Astrocyte (in vitro differentiated cells and primary cell): ENCODE measurements at regions not wholly inside any gene's neighbourhood (a gene's known extent, or its start where the extent isn't known, plus 50 kb on each side); places are given as distances from the start of the nearest gene placed in this dataset.

Source experiments
- DNase-seq: peaks from one replicate; pipeline ENCODE4 v3.0.0-alpha.2; 2010; ENCODE audit warnings: low read depth
- FAIRE-seq: peaks from 2 replicates; lab custom pipeline; 2011; peaks lifted over from hg19 to GRCh38; lab: Jason Lieb, UNC
- H2AFZ ChIP-seq: 2 replicates; pipeline ENCODE4 v1.6.0; 2012; ENCODE audit warnings: low read depth, low read length, inconsistent platforms
- H3K27ac ChIP-seq: 2 replicates; pipeline ENCODE4 v1.5.1; 2011; ENCODE audit warnings: low read depth, low read length, inconsistent platforms
- H3K27me3 ChIP-seq: 2 replicates; pipeline ENCODE4 v1.6.0; 2011; ENCODE audit warnings: low read length, inconsistent platforms; ENCODE audit not compliant: insufficient read depth
- H3K36me3 ChIP-seq: 2 replicates; pipeline ENCODE4 v1.5.1; 2011; ENCODE audit warnings: low read length, inconsistent platforms; ENCODE audit not compliant: insufficient read depth
- H3K4me1 ChIP-seq: 2 replicates; pipeline ENCODE4 v1.5.1; 2011; ENCODE audit warnings: low read length, inconsistent platforms; ENCODE audit not compliant: insufficient read depth
- H3K4me2 ChIP-seq: 2 replicates; pipeline ENCODE4 v1.6.0; 2012; ENCODE audit warnings: low read length, inconsistent platforms
- H3K4me3 ChIP-seq: 2 replicates; pipeline ENCODE4 v1.5.1; 2011; ENCODE audit warnings: low read depth, mild to moderate bottlenecking, low read length, inconsistent platforms; ENCODE audit not compliant: insufficient read depth
- H3K79me2 ChIP-seq: 2 replicates; pipeline ENCODE4 v1.6.0; 2012; ENCODE audit warnings: mild to moderate bottlenecking, low read length, inconsistent platforms; ENCODE audit not compliant: insufficient read depth
- H3K9ac ChIP-seq: 2 replicates; pipeline ENCODE4 v1.6.0; 2012; ENCODE audit warnings: mild to moderate bottlenecking, low read length, inconsistent platforms
- H3K9me3 ChIP-seq: 2 replicates; pipeline ENCODE4 v1.5.1; 2012; ENCODE audit warnings: low read depth, mild to moderate bottlenecking, low read length, inconsistent platforms; ENCODE audit not compliant: insufficient read depth
- H4K20me1 ChIP-seq: 2 replicates; pipeline ENCODE4 v1.6.0; 2012; ENCODE audit warnings: low read length, inconsistent platforms; ENCODE audit not compliant: insufficient read depth
- H3K27ac Mint-ChIP-seq: one replicate; pipeline ENCODE4 v1.8.0; 2021; ENCODE audit warnings: mild to moderate bottlenecking, mixed read lengths; ENCODE audit not compliant: unreplicated experiment
- H3K27me3 Mint-ChIP-seq: one replicate; pipeline ENCODE4 v1.8.0; 2021; ENCODE audit warnings: low read depth, mixed read lengths; ENCODE audit not compliant: unreplicated experiment
- H3K36me3 Mint-ChIP-seq: one replicate; pipeline ENCODE4 v1.8.0; 2021; ENCODE audit warnings: low read depth, mixed read lengths; ENCODE audit not compliant: unreplicated experiment
- H3K4me1 Mint-ChIP-seq: one replicate; pipeline ENCODE4 v1.8.0; 2021; ENCODE audit warnings: low read depth, mixed read lengths; ENCODE audit not compliant: unreplicated experiment
- H3K4me3 Mint-ChIP-seq: one replicate; pipeline ENCODE4 v1.8.0; 2021; ENCODE audit warnings: mild to moderate bottlenecking, moderate library complexity, mixed read lengths; ENCODE audit not compliant: unreplicated experiment
- H3K9me3 Mint-ChIP-seq: one replicate; pipeline ENCODE4 v1.8.0; 2021; ENCODE audit warnings: mild to moderate bottlenecking, mixed read lengths; ENCODE audit not compliant: unreplicated experiment
- EZH2 ChIP-seq: IDR thresholded peaks from 2 replicates; pipeline ENCODE4 v1.6.1; 2012; ENCODE audit warnings: mild to moderate bottlenecking, low read length, inconsistent platforms; ENCODE audit not compliant: insufficient read depth
- TF ChIP-seq, protein P1 (sequence below): IDR thresholded peaks from 2 replicates; pipeline ENCODE4 v1.5.1; 2011; ENCODE audit warnings: low read depth, mild to moderate bottlenecking, inconsistent platforms, low read length, moderate library complexity; ENCODE audit not compliant: insufficient read depth

DNA sequence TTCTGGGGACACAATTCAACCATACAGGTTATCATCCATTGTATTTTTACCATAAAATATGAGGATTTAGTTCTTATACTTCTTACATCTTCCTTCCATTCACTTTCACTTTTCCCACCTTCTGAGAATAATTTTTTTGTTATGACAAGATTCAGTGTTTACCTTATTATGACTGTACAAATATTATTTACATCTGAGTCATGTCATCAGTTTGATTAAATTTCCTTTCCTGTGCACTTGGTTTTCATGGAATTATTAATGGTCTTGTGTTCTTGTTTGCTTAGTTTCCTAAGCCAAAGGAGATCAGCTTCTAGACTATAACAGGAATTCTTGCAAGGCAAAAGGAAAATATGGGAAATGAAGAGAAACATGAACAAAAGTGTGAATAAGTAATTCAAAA lies 366.5 kb downstream of the TMEM38B start:
- H3K27ac ChIP-seq, result no peak overlapping the region
- H3K9ac ChIP-seq, result no peak overlapping the region
- no peak overlapping the region for H3K4me2 ChIP-seq
- H3K27me3 ChIP-seq, result no peaks in the 10 kb centered on the region
- Mint-ChIP-seq H3K4me3 (no peak overlapping the region), H3K27me3 (no peaks in the 10 kb centered on the region), H3K36me3 (no peaks in the 10 kb centered on the region), H3K9me3 (peaks cover 4% of the 10 kb centered on the region), H3K27ac (no peak overlapping the region), H3K4me1 (no peaks in the 10 kb centered on the region)
- no peaks in the 10 kb centered on the region for H3K36me3 ChIP-seq
- H3K4me3 ChIP-seq, result no peak overlapping the region
- FAIRE-seq, result no peak
- H3K9me3 ChIP-seq, result peaks cover 7% of the 10 kb centered on the region
- no peaks in the 10 kb centered on the region for H4K20me1 ChIP-seq
- TF ChIP-seq, protein P1, sequence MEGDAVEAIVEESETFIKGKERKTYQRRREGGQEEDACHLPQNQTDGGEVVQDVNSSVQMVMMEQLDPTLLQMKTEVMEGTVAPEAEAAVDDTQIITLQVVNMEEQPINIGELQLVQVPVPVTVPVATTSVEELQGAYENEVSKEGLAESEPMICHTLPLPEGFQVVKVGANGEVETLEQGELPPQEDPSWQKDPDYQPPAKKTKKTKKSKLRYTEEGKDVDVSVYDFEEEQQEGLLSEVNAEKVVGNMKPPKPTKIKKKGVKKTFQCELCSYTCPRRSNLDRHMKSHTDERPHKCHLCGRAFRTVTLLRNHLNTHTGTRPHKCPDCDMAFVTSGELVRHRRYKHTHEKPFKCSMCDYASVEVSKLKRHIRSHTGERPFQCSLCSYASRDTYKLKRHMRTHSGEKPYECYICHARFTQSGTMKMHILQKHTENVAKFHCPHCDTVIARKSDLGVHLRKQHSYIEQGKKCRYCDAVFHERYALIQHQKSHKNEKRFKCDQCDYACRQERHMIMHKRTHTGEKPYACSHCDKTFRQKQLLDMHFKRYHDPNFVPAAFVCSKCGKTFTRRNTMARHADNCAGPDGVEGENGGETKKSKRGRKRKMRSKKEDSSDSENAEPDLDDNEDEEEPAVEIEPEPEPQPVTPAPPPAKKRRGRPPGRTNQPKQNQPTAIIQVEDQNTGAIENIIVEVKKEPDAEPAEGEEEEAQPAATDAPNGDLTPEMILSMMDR, result no peak
- TF ChIP-seq EZH2, result no peak
- no peak overlapping the region for H2AFZ ChIP-seq
- H3K4me1 ChIP-seq, result no peaks in the 10 kb centered on the region
- H3K79me2 ChIP-seq, result no peaks in the 10 kb centered on the region
- no peak for DNase-seq

DNA sequence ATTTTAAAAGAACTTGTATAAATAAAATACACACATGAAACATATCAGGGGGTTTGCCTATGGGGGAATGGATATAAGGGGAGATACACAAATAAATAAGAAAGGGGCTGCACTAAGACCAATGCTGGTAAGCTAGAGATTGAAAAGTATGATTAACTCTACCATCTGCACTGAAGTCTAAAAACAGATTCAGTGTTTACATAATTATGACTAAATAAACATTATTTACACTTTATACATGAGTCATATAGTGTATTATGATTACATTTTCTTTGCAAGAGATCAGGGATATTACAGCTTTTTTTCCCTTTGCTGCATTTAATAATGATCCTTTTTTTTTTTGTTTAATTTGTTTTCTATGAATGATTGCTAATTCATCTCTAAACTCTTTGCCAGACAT lies 367.9 kb downstream of the TMEM38B start:
- H3K4me1 ChIP-seq, result no peaks in the 10 kb centered on the region
- no peak overlapping the region for H3K4me3 ChIP-seq
- peaks cover 7% of the 10 kb centered on the region for H3K9me3 ChIP-seq
- no peaks in the 10 kb centered on the region for H3K27me3 ChIP-seq
- no peak for DNase-seq
- H3K4me2 ChIP-seq, result no peak overlapping the region
- Mint-ChIP-seq H3K27ac (no peak overlapping the region), H3K4me3 (no peak overlapping the region), H3K9me3 (peaks cover 4% of the 10 kb centered on the region), H3K27me3 (no peaks in the 10 kb centered on the region), H3K4me1 (no peaks in the 10 kb centered on the region), H3K36me3 (no peaks in the 10 kb centered on the region)
- no peak overlapping the region for H2AFZ ChIP-seq
- no peak overlapping the region for H3K27ac ChIP-seq
- H3K36me3 ChIP-seq, result no peaks in the 10 kb centered on the region
- H3K79me2 ChIP-seq, result no peaks in the 10 kb centered on the region
- no peaks in the 10 kb centered on the region for H4K20me1 ChIP-seq
- no peak for FAIRE-seq
- TF ChIP-seq, protein P1, result no peak
- no peak for TF ChIP-seq EZH2
- H3K9ac ChIP-seq, result no peak overlapping the region

DNA sequence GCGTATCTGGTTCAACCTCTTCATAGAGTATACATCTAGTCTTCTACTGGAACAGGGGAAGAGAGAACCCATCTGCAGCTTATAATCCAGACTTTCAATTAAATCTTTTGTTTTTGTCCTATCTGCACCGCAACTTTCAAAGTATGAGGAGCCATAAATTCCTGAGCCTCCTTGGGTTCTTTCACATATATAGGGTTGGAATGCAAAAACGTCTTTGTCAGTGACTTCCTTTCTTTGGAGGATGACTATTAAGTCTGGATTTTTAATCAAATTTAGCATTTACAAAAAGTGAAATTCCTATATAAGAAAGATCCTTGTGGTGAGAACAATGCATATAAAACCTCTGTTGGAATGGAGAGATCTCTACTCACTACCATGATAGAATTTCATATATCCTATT lies 370.8 kb downstream of the TMEM38B start:
- H3K4me1 Mint-ChIP-seq, result peaks cover 9% of the 10 kb centered on the region
- no peak for FAIRE-seq

More for the DNA sequence above, 370.8 kb downstream of the TMEM38B start:
- no peak overlapping the region for H2AFZ ChIP-seq
- Mint-ChIP-seq H3K27me3 (no peaks in the 10 kb centered on the region), H3K9me3 (peaks cover under 1% of the 10 kb centered on the region), H3K4me3 (no peak overlapping the region), H3K27ac (no peak overlapping the region), H3K36me3 (peaks cover 3% of the 10 kb centered on the region)
- H3K36me3 ChIP-seq, result no peaks in the 10 kb centered on the region
- no peaks in the 10 kb centered on the region for H3K79me2 ChIP-seq
- H3K4me1 ChIP-seq, result no peaks in the 10 kb centered on the region
- H3K27ac ChIP-seq, result no peak overlapping the region
- TF ChIP-seq EZH2, result no peak
- TF ChIP-seq, protein P1, result no peak
- H3K27me3 ChIP-seq, result no peaks in the 10 kb centered on the region
- no peak overlapping the region for H3K9ac ChIP-seq
- H3K4me2 ChIP-seq, result no peak overlapping the region
- no peak overlapping the region for H3K4me3 ChIP-seq
- H4K20me1 ChIP-seq, result no peaks in the 10 kb centered on the region
- no peaks in the 10 kb centered on the region for H3K9me3 ChIP-seq
- DNase-seq, result no peak
